ENCODE measurements at regions not wholly inside any gene's neighbourhood (a gene's known extent, or its start where the extent isn't known, plus 50 kb on each side); places are given as distances from the start of the nearest gene placed in this dataset.

DNA sequence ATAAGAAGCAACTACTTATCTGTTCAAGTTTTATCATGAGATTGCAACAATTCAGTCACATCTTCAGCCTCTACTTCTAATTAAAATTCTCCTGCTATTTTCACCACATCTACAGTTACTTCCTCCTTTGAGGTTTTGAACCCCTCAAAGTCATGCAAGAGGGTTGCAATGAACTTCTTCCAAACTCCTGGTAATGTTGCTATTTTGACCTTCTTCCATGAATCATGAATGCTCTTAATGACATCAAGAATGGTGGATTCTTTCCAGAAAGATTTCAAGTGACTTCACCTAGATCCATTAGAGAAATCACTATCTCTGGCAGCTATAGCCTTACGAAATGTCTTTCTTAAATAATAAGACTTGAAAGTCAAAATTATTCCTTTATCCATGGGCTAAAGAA lies 1052.8 kb upstream of the NRXN1 start:
- TF ChIP-seq BHLHE40 (IDR thresholded peaks at IDR 0.05; ENCODE audit: low read depth, low read length) (no peak), CTCF (IDR thresholded peaks at IDR 0.05) (no peak), EP300 (IDR thresholded peaks at IDR 0.05) (no peak)

All from A549 (cell line).